ENCODE measurements at regions not wholly inside any gene's neighbourhood (a gene's known extent, or its start where the extent isn't known, plus 50 kb on each side); places are given as distances from the start of the nearest gene placed in this dataset.

DNA sequence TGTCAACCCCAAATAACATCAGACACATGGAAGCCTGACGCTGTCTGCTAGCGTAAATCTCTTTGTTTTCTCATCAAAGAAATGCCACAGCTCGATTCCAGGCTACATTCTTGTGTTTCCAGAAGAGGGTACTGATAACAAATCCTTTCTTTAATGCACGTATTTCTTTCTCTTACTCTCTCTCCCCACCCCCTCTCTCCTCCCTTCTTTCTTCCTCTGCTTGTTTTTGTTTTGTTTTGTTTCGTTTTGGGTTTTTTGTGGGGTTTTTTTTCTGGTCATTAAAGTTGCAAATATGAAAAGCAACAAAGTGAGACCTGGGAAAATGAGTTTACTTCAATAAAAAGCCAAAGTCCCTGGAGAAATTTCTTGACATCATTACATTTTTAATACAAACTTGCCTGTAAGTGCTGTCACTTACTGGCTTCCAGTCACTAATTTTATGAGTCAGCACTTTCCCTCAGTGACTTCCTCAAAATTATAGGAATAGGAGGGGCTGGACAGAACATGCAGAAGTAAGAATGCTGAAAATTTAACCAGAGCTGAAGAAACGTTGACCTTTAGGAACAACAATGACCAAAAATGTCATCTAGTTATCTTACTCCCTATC lies 106.7 kb upstream of the NABP1 start:
- TF ChIP-seq, protein P1, sequence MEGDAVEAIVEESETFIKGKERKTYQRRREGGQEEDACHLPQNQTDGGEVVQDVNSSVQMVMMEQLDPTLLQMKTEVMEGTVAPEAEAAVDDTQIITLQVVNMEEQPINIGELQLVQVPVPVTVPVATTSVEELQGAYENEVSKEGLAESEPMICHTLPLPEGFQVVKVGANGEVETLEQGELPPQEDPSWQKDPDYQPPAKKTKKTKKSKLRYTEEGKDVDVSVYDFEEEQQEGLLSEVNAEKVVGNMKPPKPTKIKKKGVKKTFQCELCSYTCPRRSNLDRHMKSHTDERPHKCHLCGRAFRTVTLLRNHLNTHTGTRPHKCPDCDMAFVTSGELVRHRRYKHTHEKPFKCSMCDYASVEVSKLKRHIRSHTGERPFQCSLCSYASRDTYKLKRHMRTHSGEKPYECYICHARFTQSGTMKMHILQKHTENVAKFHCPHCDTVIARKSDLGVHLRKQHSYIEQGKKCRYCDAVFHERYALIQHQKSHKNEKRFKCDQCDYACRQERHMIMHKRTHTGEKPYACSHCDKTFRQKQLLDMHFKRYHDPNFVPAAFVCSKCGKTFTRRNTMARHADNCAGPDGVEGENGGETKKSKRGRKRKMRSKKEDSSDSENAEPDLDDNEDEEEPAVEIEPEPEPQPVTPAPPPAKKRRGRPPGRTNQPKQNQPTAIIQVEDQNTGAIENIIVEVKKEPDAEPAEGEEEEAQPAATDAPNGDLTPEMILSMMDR (IDR thresholded peaks at IDR 0.05) = no peak
- TF ChIP-seq POLR2A (IDR thresholded peaks at IDR 0.05) = no peak

Measured in lower leg skin (tissue), 3 donors.